ENCODE measurements at regions not wholly inside any gene's neighbourhood (a gene's known extent, or its start where the extent isn't known, plus 50 kb on each side); places are given as distances from the start of the nearest gene placed in this dataset.
"Not testable (repeated sequence)": the region's sequence is repeated elsewhere in the genome, so short reads cannot be mapped to it uniquely, and the experiment has no call there.

GRCh38 chr21:19109694-19110093 is 706.1 kb upstream of the TMPRSS15 start:
- H3K27me3 ChIP-seq (replicated peaks; ENCODE audit: control insufficient read depth, insufficient read depth, low read length) = no peaks in the 10 kb centered on the region
- no peak for TF ChIP-seq CTCF (IDR thresholded peaks at IDR 0.05; ENCODE audit: insufficient read depth, low read length, poor library complexity, severe bottlenecking)
- H3K4me3 ChIP-seq (replicated peaks; ENCODE audit: low read depth, low read length) = no peak overlapping the region
- H3K36me3 ChIP-seq (ENCODE audit: control insufficient read depth, insufficient read depth, low read length) = no peaks in the 10 kb centered on the region
- no peak for DNase-seq (ENCODE audit: extremely low read depth, insufficient read length)

GRCh38 chr21:19119259-19119658 is 715.7 kb upstream of the TMPRSS15 start:
- not testable (repeated sequence) for H3K36me3 ChIP-seq (ENCODE audit: control insufficient read depth, insufficient read depth, low read length); DNase-seq (ENCODE audit: extremely low read depth, insufficient read length); H3K4me3 ChIP-seq (replicated peaks; ENCODE audit: low read depth, low read length); H3K27me3 ChIP-seq (replicated peaks; ENCODE audit: control insufficient read depth, insufficient read depth, low read length)

DNA sequence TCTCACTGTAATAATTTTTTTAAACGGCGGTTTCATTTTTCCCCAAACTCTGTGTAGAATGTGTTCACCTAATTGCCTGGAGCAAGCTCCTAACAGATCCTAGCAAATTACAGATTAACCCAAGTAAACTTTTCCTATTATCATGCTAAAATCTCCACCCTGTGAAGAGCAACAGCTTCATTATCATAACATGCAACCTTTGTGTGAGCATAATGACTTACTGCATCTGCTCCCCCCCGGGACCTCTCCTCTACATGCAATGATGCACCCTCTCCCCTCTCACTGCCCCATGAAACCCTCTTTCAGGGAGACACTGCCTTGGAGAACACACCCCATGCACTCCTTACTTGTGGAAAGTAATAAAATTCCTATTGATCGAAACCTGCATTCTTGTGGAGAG is 717.0 kb upstream of the TMPRSS15 start:
- DNase-seq (ENCODE audit: extremely low read depth, insufficient read length) = no peak
- no peak for TF ChIP-seq CTCF (IDR thresholded peaks at IDR 0.05; ENCODE audit: insufficient read depth, low read length, poor library complexity, severe bottlenecking)
- Histone ChIP-seq H3K36me3 (ENCODE audit: control insufficient read depth, insufficient read depth, low read length) (no peaks in the 10 kb centered on the region), H3K27me3 (replicated peaks; ENCODE audit: control insufficient read depth, insufficient read depth, low read length) (no peaks in the 10 kb centered on the region), H3K4me3 (replicated peaks; ENCODE audit: low read depth, low read length) (no peak overlapping the region)

- Histone ChIP-seq H3K27me3 (replicated peaks; ENCODE audit: control insufficient read depth, insufficient read depth, low read length) (no peaks in the 10 kb centered on the region), H3K36me3 (ENCODE audit: control insufficient read depth, insufficient read depth, low read length) (no peaks in the 10 kb centered on the region), H3K4me3 (replicated peaks; ENCODE audit: low read depth, low read length) (no peak overlapping the region)
- no peak for DNase-seq (ENCODE audit: extremely low read depth, insufficient read length)
- no peak for TF ChIP-seq CTCF (IDR thresholded peaks at IDR 0.05; ENCODE audit: insufficient read depth, low read length, poor library complexity, severe bottlenecking)
Observed at GRCh38 chr21:19122356-19122755, 718.8 kb upstream of the TMPRSS15 start.

DNA sequence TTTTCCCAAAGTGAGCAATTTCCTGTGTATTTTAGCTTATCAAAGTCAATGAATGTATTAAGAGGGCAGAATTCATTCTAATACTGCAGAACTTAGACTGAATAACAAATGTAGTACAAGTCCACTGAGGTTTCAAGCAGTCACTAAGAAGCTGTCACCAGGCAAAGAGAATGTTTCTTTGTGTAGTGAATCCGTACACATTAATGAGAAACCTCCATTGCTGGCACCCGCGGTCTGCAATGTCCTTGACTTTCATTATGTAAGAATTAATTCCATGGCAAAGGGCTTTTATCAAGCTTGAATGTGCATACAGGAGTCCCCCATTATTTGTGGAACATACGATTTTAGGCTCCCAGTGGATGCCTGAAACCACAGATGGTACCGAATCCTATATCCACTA is 719.5 kb upstream of the TMPRSS15 start:
- no peaks in the 10 kb centered on the region for H3K27me3 ChIP-seq (replicated peaks; ENCODE audit: control insufficient read depth, insufficient read depth, low read length)
- H3K36me3 ChIP-seq (ENCODE audit: control insufficient read depth, insufficient read depth, low read length) = no peaks in the 10 kb centered on the region
- no peak for DNase-seq (ENCODE audit: extremely low read depth, insufficient read length)
- no peak overlapping the region for H3K4me3 ChIP-seq (replicated peaks; ENCODE audit: low read depth, low read length)
- no peak for TF ChIP-seq CTCF (IDR thresholded peaks at IDR 0.05; ENCODE audit: insufficient read depth, low read length, poor library complexity, severe bottlenecking)

- H3K27me3 ChIP-seq (replicated peaks; ENCODE audit: control insufficient read depth, insufficient read depth, low read length) = no peaks in the 10 kb centered on the region
- no peak for DNase-seq (ENCODE audit: extremely low read depth, insufficient read length)
- no peaks in the 10 kb centered on the region for H3K36me3 ChIP-seq (ENCODE audit: control insufficient read depth, insufficient read depth, low read length)
- no peak overlapping the region for H3K4me3 ChIP-seq (replicated peaks; ENCODE audit: low read depth, low read length)
- TF ChIP-seq CTCF (IDR thresholded peaks at IDR 0.05; ENCODE audit: insufficient read depth, low read length, poor library complexity, severe bottlenecking) = no peak
Observed at GRCh38 chr21:19123525-19123924, 719.9 kb upstream of the TMPRSS15 start.

Measured in GM06990 (cell line).